ENCODE measurements at regions not wholly inside any gene's neighbourhood (a gene's known extent, or its start where the extent isn't known, plus 50 kb on each side); places are given as distances from the start of the nearest gene placed in this dataset.

- no peaks in the 10 kb centered on the region for H3K27me3 ChIP-seq (ENCODE audit: control insufficient read depth, insufficient read depth, low read length)
- no peak for TF ChIP-seq CTCF (IDR thresholded peaks at IDR 0.05; ENCODE audit: borderline replicate concordance, extremely low read depth, insufficient read depth)
- H3K36me3 ChIP-seq (ENCODE audit: control insufficient read depth in 2 of 3, insufficient read depth in 3 of 3, low read length in 3 of 3) = no peaks in the 10 kb centered on the region
- DNase-seq = no peak
- no peak overlapping the region for H3K27ac ChIP-seq (ENCODE audit: low read depth in 2 of 2, low read length in 2 of 2)
- intact Hi-C loops (cut with DNase I) = no loop called here
- H3K4me3 ChIP-seq (ENCODE audit: low read length in 3 of 3) = no peak overlapping the region
- H3K9ac ChIP-seq (ENCODE audit: low read length in 3 of 3) = no peak overlapping the region
- H3K9me3 ChIP-seq (ENCODE audit: control insufficient read depth in 2 of 3, insufficient read depth in 1 of 3, low read length in 3 of 3) = no peaks in the 10 kb centered on the region
- no peak for FAIRE-seq
- peaks cover 0 to 2% (median 2%) of the 10 kb centered on the region in 3 donors for H3K4me1 ChIP-seq (ENCODE audit: control insufficient read depth in 2 of 3, insufficient read depth in 2 of 3, low read depth in 1 of 3, low read length in 3 of 3)
Observed at GRCh38 chr10:21281765-21282484, 243.6 kb downstream of the SKIDA1 start.

- DNase-seq (no peak), FAIRE-seq (no peak)
- H3K36me3 ChIP-seq (ENCODE audit: control insufficient read depth in 2 of 3, insufficient read depth in 3 of 3, low read length in 3 of 3) = no peaks in the 10 kb centered on the region
- H3K4me1 ChIP-seq (ENCODE audit: control insufficient read depth in 2 of 3, insufficient read depth in 2 of 3, low read depth in 1 of 3, low read length in 3 of 3) = peaks cover 0 to 2% (median 2%) of the 10 kb centered on the region in 3 donors
- H3K9me3 ChIP-seq (ENCODE audit: control insufficient read depth in 2 of 3, insufficient read depth in 1 of 3, low read length in 3 of 3) = no peaks in the 10 kb centered on the region
- intact Hi-C loops (cut with DNase I) = no loop called here
- H3K27ac ChIP-seq (ENCODE audit: low read depth in 2 of 2, low read length in 2 of 2) = no peak overlapping the region
- H3K9ac ChIP-seq (ENCODE audit: low read length in 3 of 3) = no peak overlapping the region
- TF ChIP-seq CTCF (IDR thresholded peaks at IDR 0.05; ENCODE audit: borderline replicate concordance, extremely low read depth, insufficient read depth) = no peak
- H3K27me3 ChIP-seq (ENCODE audit: control insufficient read depth, insufficient read depth, low read length) = no peaks in the 10 kb centered on the region
- H3K4me3 ChIP-seq (ENCODE audit: low read length in 3 of 3) = no peak overlapping the region
Observed at GRCh38 chr10:21280971-21281572, 244.4 kb downstream of the SKIDA1 start.

- H3K4me1 ChIP-seq (ENCODE audit: control insufficient read depth in 2 of 3, insufficient read depth in 2 of 3, low read depth in 1 of 3, low read length in 3 of 3) = peaks cover 0 to 2% (median 2%) of the 10 kb centered on the region in 3 donors
- FAIRE-seq = no peak
- no peak overlapping the region for H3K4me3 ChIP-seq (ENCODE audit: low read length in 3 of 3)
- no peak overlapping the region for H3K27ac ChIP-seq (ENCODE audit: low read depth in 2 of 2, low read length in 2 of 2)
- no peaks in the 10 kb centered on the region for H3K27me3 ChIP-seq (ENCODE audit: control insufficient read depth, insufficient read depth, low read length)
- H3K9ac ChIP-seq (ENCODE audit: low read length in 3 of 3) = no peak overlapping the region
- no peak for TF ChIP-seq CTCF (IDR thresholded peaks at IDR 0.05; ENCODE audit: borderline replicate concordance, extremely low read depth, insufficient read depth)
- H3K36me3 ChIP-seq (ENCODE audit: control insufficient read depth in 2 of 3, insufficient read depth in 3 of 3, low read length in 3 of 3) = no peaks in the 10 kb centered on the region
- intact Hi-C loops (cut with DNase I) = no loop called here
- H3K9me3 ChIP-seq (ENCODE audit: control insufficient read depth in 2 of 3, insufficient read depth in 1 of 3, low read length in 3 of 3) = no peaks in the 10 kb centered on the region
- no peak for DNase-seq
Observed at GRCh38 chr10:21280037-21280436, 245.4 kb downstream of the SKIDA1 start.
